NCI-H2227 (cell line): ENCODE measurements at regions not wholly inside any gene's neighbourhood (a gene's known extent, or its start where the extent isn't known, plus 50 kb on each side); places are given as distances from the start of the nearest gene placed in this dataset.
"Not testable (repeated sequence)": the region's sequence is repeated elsewhere in the genome, so short reads cannot be mapped to it uniquely, and the experiment has no call there.

Experiments used
- DNase-seq: peaks from one replicate; lab custom pipeline; 2025; ENCODE audit not compliant: unreplicated experiment; lab: John Stamatoyannopoulos, UW

DNA sequence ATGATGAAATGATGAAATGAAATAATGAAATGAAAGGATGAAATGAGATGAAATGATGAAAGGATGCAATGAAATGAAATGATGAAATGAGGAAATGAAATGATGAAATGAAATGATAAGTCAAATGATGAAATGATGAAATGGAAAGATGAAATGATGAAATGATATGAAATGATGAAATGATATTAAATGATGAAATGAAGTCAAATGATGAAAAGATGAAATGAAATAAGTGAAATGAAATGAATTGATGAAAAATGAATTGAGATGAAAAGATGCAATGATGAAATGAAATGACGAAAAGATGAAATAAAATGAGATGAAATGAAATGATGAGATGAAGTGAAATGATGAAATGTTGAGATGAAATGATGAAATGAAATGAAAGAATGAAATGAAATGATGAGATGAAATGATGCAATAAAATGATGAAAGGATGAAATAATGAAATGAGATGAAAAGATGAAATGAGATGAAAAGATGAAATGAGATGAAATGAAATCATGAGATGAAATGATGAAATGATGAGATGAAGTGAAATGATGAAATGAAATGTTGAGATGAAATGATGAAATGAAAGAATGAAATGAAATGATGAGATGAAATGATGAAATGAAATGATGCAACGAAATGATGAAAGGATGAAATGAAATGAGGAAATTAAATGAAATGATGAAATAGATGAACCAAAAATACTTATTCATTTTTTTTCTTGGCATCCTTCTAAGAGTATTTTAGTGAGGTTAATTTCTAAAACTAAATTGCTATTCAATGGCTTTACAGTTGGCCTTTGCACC lies 139.8 kb upstream of the ERV3-1 start:
- DNase-seq: not testable (repeated sequence)

DNA sequence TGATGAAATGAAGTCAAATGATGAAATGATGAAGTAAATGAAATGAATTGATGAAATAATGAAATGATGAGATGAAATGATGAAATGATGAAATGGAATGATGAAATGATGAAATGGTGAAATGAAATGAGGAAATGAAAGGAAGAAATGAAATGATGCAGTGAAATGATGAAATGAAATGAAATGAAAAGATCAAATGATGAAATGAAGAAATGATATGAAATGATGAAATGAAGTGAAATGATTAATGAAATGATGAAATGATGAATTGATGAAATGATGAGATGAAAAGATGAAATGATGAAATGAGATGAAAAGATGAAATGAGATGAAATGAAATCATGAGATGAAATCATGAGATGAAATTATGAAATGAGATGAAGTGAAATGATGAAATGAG lies 139.2 kb upstream of the ERV3-1 start:
- not testable (repeated sequence) for DNase-seq

DNA sequence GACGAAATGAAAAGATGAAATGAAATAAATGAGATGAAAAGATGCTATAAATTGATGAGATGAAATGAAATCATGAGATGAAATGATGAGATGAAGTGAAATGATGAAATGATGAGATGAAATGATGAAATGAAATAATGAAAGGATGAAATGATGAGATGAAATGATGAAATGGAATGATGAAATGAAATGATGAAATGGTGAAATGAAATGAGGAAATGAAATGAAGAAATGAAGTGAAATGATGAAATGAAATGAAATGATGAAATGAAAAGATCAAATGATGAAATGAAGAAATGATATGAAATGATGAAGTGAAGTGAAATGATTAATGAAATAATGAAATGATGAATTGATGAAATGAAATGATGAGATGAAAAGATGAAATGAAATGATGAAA lies 138.5 kb upstream of the ERV3-1 start:
- not testable (repeated sequence) for DNase-seq

DNA sequence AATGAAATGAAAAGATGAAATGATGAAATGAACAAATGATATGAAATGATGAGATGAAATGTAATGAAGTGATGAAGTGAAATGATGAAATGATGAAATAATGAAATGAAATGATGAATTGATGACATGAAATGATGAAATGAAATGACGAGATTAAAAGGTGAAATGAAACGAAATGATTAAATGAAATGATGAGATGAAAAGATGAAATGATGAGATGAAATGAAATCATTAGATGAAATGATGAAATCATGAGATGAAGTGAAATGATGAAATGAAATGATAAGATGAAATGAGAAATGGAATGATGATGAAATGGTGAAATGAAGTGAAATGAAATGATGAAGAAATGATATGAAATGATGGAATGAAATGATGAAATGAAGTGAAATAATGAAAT lies 138.1 kb upstream of the ERV3-1 start:
- DNase-seq: not testable (repeated sequence)

DNA sequence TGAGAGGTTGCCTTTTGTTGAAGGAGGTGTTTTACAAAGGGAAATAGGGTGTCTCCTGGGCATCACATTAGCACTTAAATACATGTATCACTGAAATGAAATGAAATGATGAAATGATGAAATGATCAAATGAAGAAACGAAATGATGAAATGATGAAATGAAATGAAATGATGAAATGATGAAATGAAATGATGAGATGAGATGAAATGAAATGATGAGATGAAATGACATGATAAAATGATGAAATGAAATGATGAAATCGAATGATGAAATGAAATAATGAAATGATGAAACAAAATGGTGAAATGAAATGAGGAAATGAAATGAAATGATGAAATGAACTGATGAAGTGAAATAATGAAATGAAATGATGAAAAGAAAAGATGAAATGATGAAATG lies 137.6 kb upstream of the ERV3-1 start:
- DNase-seq: not testable (repeated sequence)

DNA sequence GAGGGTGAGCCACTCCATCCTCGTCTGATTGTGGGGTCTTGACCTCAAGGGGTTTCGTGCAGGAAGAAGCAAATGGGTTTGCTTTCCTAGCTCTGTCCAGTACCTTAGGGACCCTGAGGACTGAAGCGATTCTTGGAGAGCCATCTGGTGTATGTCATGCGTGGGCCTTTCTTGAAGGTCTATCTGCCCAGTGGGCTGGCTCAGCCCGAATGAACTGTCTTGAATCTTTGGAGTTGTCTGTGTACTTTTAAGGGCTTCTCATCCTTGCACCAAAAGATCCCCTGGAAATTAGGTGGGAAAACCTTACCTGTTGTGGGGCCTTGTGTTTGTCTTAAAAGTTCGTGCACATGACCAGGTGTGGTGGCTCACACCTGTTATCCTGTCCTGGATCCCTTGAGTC lies 135.4 kb upstream of the ERV3-1 start:
- not testable (repeated sequence) for DNase-seq

DNA sequence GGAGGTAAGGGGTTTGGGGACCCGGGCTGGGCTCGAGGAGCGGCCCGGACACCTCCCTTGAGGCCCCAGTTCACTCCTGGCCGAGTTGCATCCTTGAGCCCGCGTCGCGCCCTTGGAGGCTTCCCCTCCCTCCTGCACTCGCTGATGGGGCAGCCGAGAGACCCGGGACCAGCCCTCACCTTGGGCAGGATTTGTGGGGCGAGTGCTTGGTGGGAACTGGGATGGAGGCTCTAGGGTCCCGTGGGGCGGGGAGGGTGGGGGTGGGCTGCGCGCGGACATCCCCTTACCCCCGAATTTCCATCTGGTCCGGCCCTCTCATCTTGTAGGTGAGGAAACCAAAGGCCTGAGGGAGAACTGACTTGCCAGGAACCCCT lies 134.9 kb upstream of the ERV3-1 start:
- DNase-seq: not testable (repeated sequence)

DNA sequence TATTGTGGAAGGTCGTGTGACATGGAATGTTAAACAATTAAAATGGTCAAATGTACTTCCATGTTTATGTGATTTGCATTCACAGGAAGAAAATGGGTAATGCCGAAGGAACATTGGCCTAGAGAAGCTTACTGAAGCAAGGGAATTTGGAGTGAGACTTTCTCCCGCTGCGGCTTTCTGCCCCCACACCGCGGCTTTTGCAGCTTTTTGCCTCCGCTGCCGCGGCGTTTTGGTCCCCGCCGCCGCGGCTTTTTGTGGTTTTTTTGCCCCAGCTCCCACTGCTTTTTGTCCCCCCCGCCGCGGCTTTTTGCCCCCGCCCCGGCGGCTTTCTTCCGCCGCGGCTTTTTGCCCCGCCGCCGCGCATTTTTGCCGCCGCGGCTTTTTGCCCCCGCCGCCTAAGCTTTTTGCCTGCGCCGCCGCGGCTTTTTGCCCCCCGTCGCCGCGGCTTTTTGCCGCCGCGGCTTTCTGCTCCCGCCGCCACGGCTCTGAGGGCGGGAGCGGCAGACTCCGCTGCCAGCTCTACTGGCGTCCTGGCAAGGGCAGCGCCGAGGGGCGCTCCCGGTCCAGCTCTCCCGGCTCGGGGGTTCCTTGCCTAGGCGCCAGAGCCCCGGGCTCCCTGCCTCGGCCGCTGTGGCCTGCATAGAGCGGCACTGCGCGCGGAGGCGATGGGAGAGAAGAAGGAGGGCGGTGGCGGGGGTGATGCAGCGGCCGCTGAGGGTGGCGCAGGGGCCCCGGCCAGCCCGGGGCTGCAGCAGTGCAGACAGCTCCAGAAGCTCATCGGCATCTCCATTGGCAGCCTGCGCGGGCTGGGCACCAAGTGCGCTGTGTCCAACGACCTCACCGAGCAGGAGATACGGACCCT lies 134.3 kb upstream of the ERV3-1 start:
- not testable (repeated sequence) for DNase-seq

DNA sequence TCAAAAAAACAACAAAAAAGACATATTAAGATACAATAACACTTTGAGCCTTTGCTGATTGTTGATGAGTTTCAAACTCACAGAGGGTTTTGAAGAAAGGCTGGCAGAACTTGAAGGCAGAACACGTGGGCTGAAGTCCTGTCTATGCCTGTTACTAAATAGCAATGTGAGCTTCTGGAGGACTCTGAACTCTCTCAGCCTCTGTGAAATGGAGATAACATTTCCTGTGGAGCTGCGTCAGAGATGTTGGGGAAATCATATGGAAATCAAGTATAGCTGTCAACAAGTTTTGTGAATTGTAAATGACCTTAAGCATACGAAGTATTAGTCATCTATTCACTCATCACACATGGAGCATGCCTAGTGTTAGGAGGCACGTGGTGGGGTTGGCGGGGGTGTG lies 130.4 kb upstream of the ERV3-1 start:
- DNase-seq: not testable (repeated sequence)

DNA sequence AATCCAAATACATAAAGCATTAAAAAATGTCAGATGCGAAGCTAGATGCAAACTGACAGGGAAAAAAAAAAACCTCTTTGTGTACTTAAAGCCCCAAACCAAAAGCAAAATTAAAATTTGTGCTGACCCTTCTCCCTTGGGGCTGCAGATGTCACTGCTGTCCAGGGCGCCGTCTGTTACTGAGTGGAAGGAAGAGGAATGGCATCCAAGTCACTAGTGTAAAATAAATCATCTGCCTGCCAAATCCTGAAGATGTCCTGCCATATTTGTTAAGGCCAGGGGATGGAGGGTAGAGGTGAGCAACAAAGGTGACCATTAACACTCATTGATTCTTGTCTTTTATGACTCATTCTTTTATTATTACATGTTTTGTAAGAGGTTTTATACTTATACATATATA lies 126.6 kb upstream of the ERV3-1 start:
- not testable (repeated sequence) for DNase-seq

DNA sequence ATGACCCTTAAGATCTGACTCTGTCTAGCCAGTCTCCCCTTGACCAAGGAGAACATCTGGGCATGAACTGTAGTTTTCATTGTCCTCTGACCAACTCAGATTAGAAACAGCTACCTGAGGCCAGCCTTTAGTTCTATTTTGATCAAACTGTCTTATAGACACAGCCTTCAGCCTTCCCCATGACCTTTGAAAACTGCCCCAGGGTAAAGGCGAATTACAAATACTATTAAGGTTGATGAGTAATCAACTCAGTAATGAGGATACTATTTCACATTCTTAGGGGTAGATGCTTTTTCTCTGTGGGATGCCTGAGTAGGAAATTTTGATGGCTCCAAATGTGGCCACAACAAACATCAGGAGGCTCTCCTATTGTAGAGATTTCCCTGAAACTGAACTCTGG lies 125.8 kb upstream of the ERV3-1 start:
- not testable (repeated sequence) for DNase-seq

DNA sequence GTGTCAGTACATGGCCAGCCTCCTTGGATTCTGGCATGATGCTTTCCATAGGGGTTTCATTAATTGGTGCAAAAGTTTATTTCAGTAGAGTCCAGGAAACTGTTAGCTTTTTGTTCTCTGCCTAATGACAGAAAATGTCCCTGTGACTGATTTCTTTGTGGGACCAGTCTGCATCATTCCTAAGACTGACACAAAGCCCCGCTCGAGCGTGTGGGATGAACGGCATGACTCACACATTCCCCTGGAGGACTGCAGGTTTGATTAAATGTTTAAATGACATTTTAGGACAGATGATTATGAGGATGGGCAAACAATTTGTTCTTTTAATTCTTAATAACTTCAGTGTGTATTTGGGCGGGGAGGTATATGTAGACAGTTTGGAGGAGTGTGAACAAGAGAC lies 120.9 kb upstream of the ERV3-1 start:
- DNase-seq: not testable (repeated sequence)

DNA sequence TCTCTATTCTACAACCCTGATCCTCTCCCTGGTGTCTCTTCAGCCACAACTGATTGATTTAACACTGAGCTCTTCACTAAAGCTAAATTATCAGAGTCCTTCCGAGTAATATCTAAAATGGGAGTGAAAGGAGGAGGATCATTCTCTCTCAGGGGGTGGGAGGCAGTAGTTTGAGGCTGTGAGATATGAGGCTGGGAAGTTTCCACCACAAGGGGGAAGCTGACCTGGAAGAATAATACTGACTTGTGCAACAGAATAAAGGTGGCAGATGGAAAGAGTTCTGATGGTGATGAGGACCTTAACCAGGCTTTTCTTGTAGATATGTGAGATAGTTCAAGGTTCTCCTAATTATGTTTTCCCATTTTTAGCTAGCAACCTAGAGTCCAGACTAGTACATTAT lies 118.1 kb upstream of the ERV3-1 start:
- DNase-seq: not testable (repeated sequence)

DNA sequence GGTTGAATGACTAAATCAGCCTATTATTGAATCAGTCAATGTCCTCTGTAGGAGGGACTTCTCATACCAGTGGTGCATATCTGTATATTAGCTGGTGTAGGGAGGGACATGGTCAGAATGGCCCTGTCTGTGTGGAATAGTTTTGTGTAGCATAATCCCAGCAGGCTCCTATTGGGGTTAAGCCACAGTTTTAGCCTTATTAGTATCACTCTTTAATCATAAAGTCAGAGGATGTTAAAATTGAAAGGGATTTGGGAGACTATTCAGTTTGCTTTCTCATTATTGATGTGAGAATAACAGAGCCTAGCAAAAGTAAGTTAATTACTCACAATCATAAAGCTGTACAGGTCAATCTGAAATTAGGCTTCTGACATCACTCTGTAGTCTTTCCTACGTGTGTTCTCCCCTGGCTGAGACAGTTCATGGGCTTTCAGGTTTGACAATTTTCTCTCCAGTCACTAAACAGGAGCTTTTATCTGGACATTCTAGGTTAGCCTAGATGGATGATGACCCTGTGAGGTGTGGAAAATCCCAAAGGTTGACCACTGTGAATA lies 99.2 kb upstream of the ERV3-1 start:
- not testable (repeated sequence) for DNase-seq

DNA sequence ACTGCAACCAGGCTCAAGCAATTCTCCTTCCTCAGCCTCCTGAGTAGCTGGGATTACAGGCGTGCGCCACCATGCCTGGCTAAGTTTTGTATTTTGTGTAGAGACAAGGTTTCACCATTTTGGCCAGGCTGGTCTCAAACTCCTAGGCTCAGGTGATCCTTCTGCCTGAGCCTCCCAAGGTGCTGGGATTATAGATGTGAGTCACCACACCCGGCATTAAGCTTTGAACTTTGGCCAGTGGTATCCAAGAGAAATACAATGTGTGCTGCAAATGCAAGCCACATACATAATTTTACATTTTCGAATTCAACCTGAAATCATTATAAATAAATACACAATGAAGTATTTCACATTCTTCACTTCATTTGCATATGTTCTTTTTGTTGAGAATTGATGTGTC lies 94.0 kb upstream of the ERV3-1 start:
- not testable (repeated sequence) for DNase-seq

DNA sequence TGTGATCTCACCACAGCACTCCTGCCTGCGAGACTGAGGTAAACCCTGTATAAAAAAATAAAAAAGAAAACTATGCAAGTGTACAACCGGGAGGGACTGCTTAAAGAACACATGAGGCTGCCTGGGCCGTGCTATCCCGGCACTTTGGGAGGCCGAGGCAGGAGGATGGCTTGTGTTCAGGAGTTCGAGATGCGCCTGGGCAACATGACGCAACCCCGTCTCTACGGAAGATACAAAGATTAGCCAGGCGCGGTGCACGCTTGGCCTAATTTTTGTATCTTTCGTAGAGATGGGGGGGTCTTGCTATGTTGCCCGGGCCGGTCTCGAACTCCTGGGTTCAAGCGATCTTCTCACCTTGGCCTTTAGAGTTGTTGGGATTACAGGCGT lies 75.2 kb upstream of the ERV3-1 start:
- DNase-seq: not testable (repeated sequence)

DNA sequence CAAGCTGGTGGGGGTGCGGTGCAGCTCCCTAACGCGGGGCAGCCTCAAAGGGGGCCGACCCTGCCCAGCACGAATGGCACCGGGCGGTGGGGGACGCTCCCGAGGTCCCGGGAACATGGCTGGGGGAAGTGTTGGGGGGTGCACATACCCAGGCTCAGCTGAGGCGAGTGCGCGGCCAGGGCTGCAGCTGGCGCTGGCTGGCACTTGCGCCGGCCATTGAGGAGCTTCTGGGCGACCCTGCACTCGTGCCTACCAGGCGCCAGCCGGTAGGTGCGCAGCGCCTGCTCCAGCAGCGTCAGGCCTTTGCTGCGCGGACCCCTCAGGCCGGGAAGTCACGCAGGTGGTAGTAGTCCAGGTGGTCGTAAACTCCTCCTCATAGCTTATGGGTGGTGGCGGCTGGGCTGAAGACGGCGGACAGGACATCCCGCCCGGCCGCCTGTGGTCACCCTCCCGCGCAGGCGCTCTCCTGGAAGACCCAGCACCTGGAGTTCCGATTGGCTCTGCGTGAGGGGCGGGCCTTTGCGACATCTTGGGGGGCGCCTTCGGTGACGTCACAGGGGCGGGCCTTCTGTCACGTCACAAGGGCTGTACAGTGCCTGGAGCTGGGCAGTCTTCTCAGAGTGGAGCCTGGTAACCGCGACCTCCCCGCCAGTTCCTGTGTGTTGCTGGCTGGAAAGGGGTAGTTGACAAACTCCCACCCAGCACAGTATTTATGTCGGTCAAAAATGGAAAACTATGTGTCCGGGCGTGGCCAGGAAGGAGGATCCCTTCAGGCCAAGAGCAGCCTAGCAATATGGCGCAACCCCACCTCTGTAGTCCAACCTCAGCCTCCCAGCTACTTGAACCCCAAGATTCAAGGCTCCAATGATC lies 74.5 kb upstream of the ERV3-1 start:
- DNase-seq: peak; percentile 93

DNA sequence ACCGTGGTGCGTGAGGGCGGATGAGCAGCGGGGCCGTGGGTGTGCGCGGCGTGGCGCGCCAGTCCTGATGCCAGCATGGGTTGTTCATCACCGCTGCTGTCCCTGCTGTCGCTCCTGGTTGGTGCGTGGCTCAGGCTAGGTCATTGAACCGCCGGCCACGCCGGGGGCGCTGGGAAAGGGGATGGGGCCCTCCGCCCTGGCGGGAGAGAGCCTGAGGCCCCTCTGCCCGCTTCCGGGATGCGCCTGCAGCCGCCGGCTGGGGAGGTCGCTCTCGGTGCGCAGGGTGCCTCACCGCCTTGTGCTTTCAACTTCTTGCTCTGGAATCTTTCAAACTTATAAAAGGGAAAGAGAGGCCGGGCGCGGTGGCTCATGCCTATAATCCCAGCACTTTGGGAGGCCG lies 68.5 kb upstream of the ERV3-1 start:
- not testable (repeated sequence) for DNase-seq

DNA sequence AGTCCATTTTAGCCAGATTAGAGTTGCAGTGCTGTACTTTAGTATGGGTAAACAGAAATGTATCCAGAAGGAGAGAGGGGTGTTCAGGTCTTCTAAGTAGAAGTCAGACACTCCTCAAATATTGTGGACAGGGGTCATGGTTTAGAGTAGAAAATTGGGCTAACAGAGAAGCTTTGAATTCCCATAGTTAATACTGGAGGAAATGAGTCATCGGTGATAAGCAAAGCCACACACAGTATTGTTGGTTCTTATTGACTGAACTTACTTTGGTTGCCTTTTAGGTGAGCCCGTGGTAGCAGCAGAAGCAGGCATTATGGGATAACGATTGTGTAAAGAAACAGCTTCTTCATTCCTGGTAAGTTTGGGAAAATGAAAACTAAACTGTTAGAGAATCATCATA lies 66.7 kb upstream of the ERV3-1 start:
- DNase-seq: not testable (repeated sequence)

DNA sequence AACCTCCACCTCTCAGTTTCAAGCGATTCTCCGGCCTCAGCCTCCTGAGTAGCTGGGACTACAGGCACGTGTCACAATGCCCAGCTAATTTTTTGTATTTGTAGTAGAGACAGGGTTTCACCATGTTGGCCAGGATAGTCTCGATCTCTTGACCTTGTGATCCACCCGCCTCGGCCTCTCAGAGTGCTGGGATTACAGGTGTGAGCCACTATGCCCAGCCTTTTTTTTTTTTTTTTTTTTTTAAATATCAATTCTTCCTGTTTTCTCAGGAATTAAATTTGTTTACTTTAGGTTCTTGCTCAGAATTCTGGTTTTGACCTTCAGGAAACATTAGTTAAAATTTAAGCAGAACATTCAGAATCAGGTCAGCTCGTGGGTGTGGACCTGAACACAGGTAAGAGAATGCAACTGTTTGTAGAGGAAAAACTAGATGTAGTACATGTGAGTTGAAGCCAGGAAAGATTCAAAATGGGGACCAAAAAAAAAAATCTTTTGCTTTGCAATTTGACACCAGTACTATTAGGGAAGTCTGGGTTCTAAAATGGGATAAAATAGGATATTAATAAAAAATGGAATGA lies 65.5 kb upstream of the ERV3-1 start:
- not testable (repeated sequence) for DNase-seq
